Liver (tissue), 3 donors: ENCODE measurements at regions not wholly inside any gene's neighbourhood (a gene's known extent, or its start where the extent isn't known, plus 50 kb on each side); places are given as distances from the start of the nearest gene placed in this dataset.

Experiments
- ATF3 ChIP-seq: IDR thresholded peaks from 2 replicates; pipeline ENCODE4 v1.6.1; 2016; ENCODE audit warnings: antibody characterized with exemption
- CTCF ChIP-seq: fragments of 150-350 bp; IDR thresholded peaks from 2 replicates; pipeline ENCODE4 v1.5.1; 2017; ENCODE audit warnings: improper control_type of control experiment, low read depth, low read length; ENCODE audit not compliant: missing input control
- GABPA ChIP-seq, 2 donors: IDR thresholded peaks in 1 of 2; conservative IDR thresholded peaks in 1 of 2; 2 replicates each; pipeline ENCODE4 v1.6.1; 2016; ENCODE audit warnings: antibody characterized with exemption in 2 of 2, mild to moderate bottlenecking in 1 of 2, moderate library complexity in 1 of 2
- HNF4G ChIP-seq: IDR thresholded peaks from 2 replicates; pipeline ENCODE4 v1.6.1; 2016; ENCODE audit warnings: antibody characterized with exemption
- JUND ChIP-seq, 2 donors: IDR thresholded peaks; 2 replicates each; pipeline ENCODE4 v1.6.1; 2016; ENCODE audit warnings: antibody characterized with exemption in 2 of 2
- MAX ChIP-seq: IDR thresholded peaks from 2 replicates; pipeline ENCODE4 v1.6.1; 2016; ENCODE audit warnings: antibody characterized with exemption
- NR2F2 ChIP-seq: IDR thresholded peaks from 2 replicates; pipeline ENCODE4 v1.6.1; 2016; ENCODE audit warnings: antibody characterized with exemption
- RAD21 ChIP-seq, 2 donors: IDR thresholded peaks; 2 replicates each; pipeline ENCODE4 v1.6.1; 2016; ENCODE audit warnings: antibody characterized with exemption in 2 of 2, mild to moderate bottlenecking in 2 of 2
- SP1 ChIP-seq: IDR thresholded peaks from 2 replicates; pipeline ENCODE4 v1.6.1; 2018; ENCODE audit warnings: antibody characterized with exemption, mild to moderate bottlenecking
- TAF1 ChIP-seq: conservative IDR thresholded peaks from 2 replicates; pipeline ENCODE4 v1.6.1; 2016; ENCODE audit warnings: antibody characterized with exemption, mild to moderate bottlenecking
- YY1 ChIP-seq: IDR thresholded peaks from 2 replicates; pipeline ENCODE4 v1.6.1; 2016; ENCODE audit warnings: antibody characterized with exemption, mild to moderate bottlenecking
- ZBTB33 ChIP-seq: IDR thresholded peaks from 2 replicates; pipeline ENCODE4 v1.6.1; 2016; ENCODE audit warnings: antibody characterized with exemption
- TF ChIP-seq, protein P1 (sequence below): IDR thresholded peaks from 2 replicates; pipeline ENCODE4 v1.6.1; 2016; ENCODE audit warnings: antibody characterized with exemption, mild to moderate bottlenecking
- donor health status: healthy.
- donor health status: healthy.

- TF ChIP-seq CTCF (no peak), SP1 (no peak), HNF4G (no peak), NR2F2 (no peak), GABPA (IDR thresholded peaks at IDR 0.05 in 1 of 2, conservative IDR thresholded peaks at IDR 0.05 in 1 of 2) (no peak), ZBTB33 (no peak), YY1 (no peak), TAF1 (no peak), RAD21 (IDR thresholded peaks at IDR 0.05) (no peak), JUND (IDR thresholded peaks at IDR 0.05) (no peak), ATF3 (no peak), MAX (no peak)
- TF ChIP-seq, protein P1, sequence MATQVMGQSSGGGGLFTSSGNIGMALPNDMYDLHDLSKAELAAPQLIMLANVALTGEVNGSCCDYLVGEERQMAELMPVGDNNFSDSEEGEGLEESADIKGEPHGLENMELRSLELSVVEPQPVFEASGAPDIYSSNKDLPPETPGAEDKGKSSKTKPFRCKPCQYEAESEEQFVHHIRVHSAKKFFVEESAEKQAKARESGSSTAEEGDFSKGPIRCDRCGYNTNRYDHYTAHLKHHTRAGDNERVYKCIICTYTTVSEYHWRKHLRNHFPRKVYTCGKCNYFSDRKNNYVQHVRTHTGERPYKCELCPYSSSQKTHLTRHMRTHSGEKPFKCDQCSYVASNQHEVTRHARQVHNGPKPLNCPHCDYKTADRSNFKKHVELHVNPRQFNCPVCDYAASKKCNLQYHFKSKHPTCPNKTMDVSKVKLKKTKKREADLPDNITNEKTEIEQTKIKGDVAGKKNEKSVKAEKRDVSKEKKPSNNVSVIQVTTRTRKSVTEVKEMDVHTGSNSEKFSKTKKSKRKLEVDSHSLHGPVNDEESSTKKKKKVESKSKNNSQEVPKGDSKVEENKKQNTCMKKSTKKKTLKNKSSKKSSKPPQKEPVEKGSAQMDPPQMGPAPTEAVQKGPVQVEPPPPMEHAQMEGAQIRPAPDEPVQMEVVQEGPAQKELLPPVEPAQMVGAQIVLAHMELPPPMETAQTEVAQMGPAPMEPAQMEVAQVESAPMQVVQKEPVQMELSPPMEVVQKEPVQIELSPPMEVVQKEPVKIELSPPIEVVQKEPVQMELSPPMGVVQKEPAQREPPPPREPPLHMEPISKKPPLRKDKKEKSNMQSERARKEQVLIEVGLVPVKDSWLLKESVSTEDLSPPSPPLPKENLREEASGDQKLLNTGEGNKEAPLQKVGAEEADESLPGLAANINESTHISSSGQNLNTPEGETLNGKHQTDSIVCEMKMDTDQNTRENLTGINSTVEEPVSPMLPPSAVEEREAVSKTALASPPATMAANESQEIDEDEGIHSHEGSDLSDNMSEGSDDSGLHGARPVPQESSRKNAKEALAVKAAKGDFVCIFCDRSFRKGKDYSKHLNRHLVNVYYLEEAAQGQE: no peak
Measured at GRCh38 chr2:240234503-240234951, 94.1 kb upstream of the OTOS start.
